Neural cell (in vitro differentiated cells): ENCODE measurements at regions not wholly inside any gene's neighbourhood (a gene's known extent, or its start where the extent isn't known, plus 50 kb on each side); places are given as distances from the start of the nearest gene placed in this dataset.
"Not testable (repeated sequence)": the region's sequence is repeated elsewhere in the genome, so short reads cannot be mapped to it uniquely, and the experiment has no call there.

Experiments used
- H2AFZ ChIP-seq: fragments of 200-600, 300-800 bp; sonication (generic), shearing (Covaris generic); 2 replicates; pipeline ENCODE4 v1.6.0; 2014; ENCODE audit warnings: low read depth, mild to moderate bottlenecking, antibody characterized with exemption, low read length, moderate library complexity
- H3F3A ChIP-seq: fragments of 200-600 bp; shearing (Covaris generic); 2 replicates; pipeline ENCODE4 v1.6.1; 2016; ENCODE audit warnings: mild to moderate bottlenecking, moderate library complexity, mixed read lengths, antibody characterized with exemption, low read length; ENCODE audit not compliant: insufficient read depth, poor library complexity, severe bottlenecking
- H3K27ac ChIP-seq: fragments of 200-600, 300-800 bp; sonication (generic), shearing (Covaris generic); 2 replicates; pipeline ENCODE4 v1.5.1; 2014; ENCODE audit warnings: mild to moderate bottlenecking, low read length, moderate library complexity
- H3K27me3 ChIP-seq: fragments of 300-800, 200-600 bp; sonication (generic), shearing (Covaris generic); 2 replicates; pipeline ENCODE4 v1.6.0; 2014; ENCODE audit warnings: mild to moderate bottlenecking, low read depth, low read length, moderate library complexity; ENCODE audit not compliant: insufficient read depth
- H3K36me3 ChIP-seq: fragments of 300-800, 200-600 bp; sonication (generic), shearing (Covaris generic); 2 replicates; pipeline ENCODE4 v1.5.1; 2014; ENCODE audit warnings: mild to moderate bottlenecking, antibody characterized with exemption, low read length, moderate library complexity; ENCODE audit not compliant: insufficient read depth
- H3K4me2 ChIP-seq: fragments of 300-800, 200-600 bp; sonication (generic), shearing (Covaris generic); 2 replicates; pipeline ENCODE4 v1.6.0; 2014; ENCODE audit warnings: mild to moderate bottlenecking, low read length
- H3K4me3 ChIP-seq: fragments of 300-800, 200-600 bp; sonication (generic), shearing (Covaris generic); 2 replicates; pipeline ENCODE4 v1.5.1; 2014; ENCODE audit warnings: mild to moderate bottlenecking, low read length, moderate library complexity
- H3K79me2 ChIP-seq: fragments of 200-600 bp; shearing (Covaris generic); replicated peaks from 2 replicates; pipeline ENCODE4 v1.6.0; 2014; ENCODE audit warnings: mild to moderate bottlenecking, low read length, moderate library complexity; ENCODE audit not compliant: insufficient read depth
- H3K9ac ChIP-seq: fragments of 300-800, 200-600 bp; sonication (generic), shearing (Covaris generic); 2 replicates; pipeline ENCODE4 v1.6.1; 2016; ENCODE audit warnings: mild to moderate bottlenecking, low read length, mixed read lengths
- H3K9me2 ChIP-seq: fragments of 200-600 bp; shearing (Covaris generic); 2 replicates; pipeline ENCODE4 v1.6.1; 2016; ENCODE audit warnings: mild to moderate bottlenecking, low read length, mixed read lengths; ENCODE audit not compliant: insufficient read depth
- H3K9me3 ChIP-seq: fragments of 200-600, 300-800 bp; sonication (generic), shearing (Covaris generic); 2 replicates; pipeline ENCODE4 v1.6.1; 2016; ENCODE audit warnings: mild to moderate bottlenecking, mixed run types, low read length, moderate library complexity, mixed read lengths
- H4K20me1 ChIP-seq: fragments of 200-600 bp; shearing (Covaris generic); 2 replicates; pipeline ENCODE4 v1.6.1; 2016; ENCODE audit warnings: mild to moderate bottlenecking, mixed run types; ENCODE audit not compliant: insufficient read depth
- CTCF ChIP-seq: fragments of 450-650 bp; IDR thresholded peaks from 2 replicates; pipeline ENCODE4 v1.5.1; 2014; ENCODE audit warnings: antibody characterized with exemption, mild to moderate bottlenecking, moderate library complexity; ENCODE audit not compliant: poor library complexity, severe bottlenecking
- EP300 ChIP-seq: fragments of 450-650 bp; conservative IDR thresholded peaks from 2 replicates; pipeline ENCODE4 v1.6.1; 2014; ENCODE audit warnings: antibody characterized with exemption, mild to moderate bottlenecking, moderate library complexity; ENCODE audit not compliant: poor library complexity, severe bottlenecking
- EZH2 ChIP-seq: fragments of 200-600, 300-800 bp; shearing (Covaris generic), sonication (generic); IDR thresholded peaks from 2 replicates; pipeline ENCODE4 v1.6.1; 2014; ENCODE audit warnings: antibody characterized with exemption, low read length, borderline replicate concordance, mild to moderate bottlenecking; ENCODE audit not compliant: insufficient read depth, poor library complexity, severe bottlenecking
- MXI1 ChIP-seq: fragments of 450-650 bp; conservative IDR thresholded peaks from 2 replicates; pipeline ENCODE4 v1.6.1; 2014; ENCODE audit warnings: antibody characterized with exemption, mild to moderate bottlenecking; ENCODE audit not compliant: poor library complexity, severe bottlenecking
- POLR2AphosphoS5 ChIP-seq: IDR thresholded peaks from 2 replicates; pipeline ENCODE4 v1.6.1; 2012
- RAD21 ChIP-seq: fragments of 450-650 bp; conservative IDR thresholded peaks from 2 replicates; pipeline ENCODE4 v1.6.1; 2014; ENCODE audit warnings: antibody characterized with exemption, mild to moderate bottlenecking, moderate library complexity
- REST ChIP-seq: IDR thresholded peaks from 2 replicates; pipeline ENCODE4 v1.6.1; 2012; ENCODE audit warnings: borderline replicate concordance
- SMC3 ChIP-seq: fragments of 450-650 bp; conservative IDR thresholded peaks from 2 replicates; pipeline ENCODE4 v1.6.1; 2014; ENCODE audit warnings: antibody characterized with exemption, mild to moderate bottlenecking, moderate library complexity; ENCODE audit not compliant: poor library complexity
- TAF1 ChIP-seq: IDR thresholded peaks from 2 replicates; pipeline ENCODE4 v1.6.1; 2012; ENCODE audit warnings: low read depth

GRCh38 chr22:22988785-22989184 lies 81.5 kb upstream of the GNAZ start:
- H3K79me2 ChIP-seq = no peaks in the 10 kb centered on the region
- no peak overlapping the region for H3K4me2 ChIP-seq
- H3K9ac ChIP-seq = no peak overlapping the region
- no peaks in the 10 kb centered on the region for H3K27me3 ChIP-seq
- H3K27ac ChIP-seq = no peak overlapping the region
- TF ChIP-seq SMC3 = no peak
- no peak for TF ChIP-seq REST
- TF ChIP-seq TAF1 = no peak
- TF ChIP-seq MXI1 = no peak
- TF ChIP-seq CTCF = no peak
- no peak for TF ChIP-seq POLR2AphosphoS5
- no peak for TF ChIP-seq RAD21
- TF ChIP-seq EP300 = no peak
- no peak for TF ChIP-seq EZH2
- H3K4me3 ChIP-seq = no peak overlapping the region
- H3F3A ChIP-seq = no peaks in the 10 kb centered on the region
- no peaks in the 10 kb centered on the region for H3K9me3 ChIP-seq
- no peak overlapping the region for H2AFZ ChIP-seq
- H3K36me3 ChIP-seq = no peaks in the 10 kb centered on the region
- H3K9me2 ChIP-seq = no peaks in the 10 kb centered on the region
- no peaks in the 10 kb centered on the region for H4K20me1 ChIP-seq

GRCh38 chr22:22989856-22990255 lies 80.5 kb upstream of the GNAZ start:
- Histone ChIP-seq H3K9me2 (no peaks in the 10 kb centered on the region), H3K4me2 (no peak overlapping the region), H3K9me3 (no peaks in the 10 kb centered on the region), H3F3A (no peaks in the 10 kb centered on the region), H3K4me3 (no peak overlapping the region), H3K36me3 (no peaks in the 10 kb centered on the region), H3K79me2 (no peaks in the 10 kb centered on the region), H2AFZ (no peak overlapping the region), H3K9ac (no peak overlapping the region), H3K27me3 (no peaks in the 10 kb centered on the region), H4K20me1 (no peaks in the 10 kb centered on the region), H3K27ac (no peak overlapping the region)
- TF ChIP-seq CTCF = no peak
- TF ChIP-seq REST = no peak
- TF ChIP-seq RAD21 = no peak
- TF ChIP-seq EP300 = no peak
- TF ChIP-seq MXI1 = no peak
- no peak for TF ChIP-seq TAF1
- TF ChIP-seq POLR2AphosphoS5 = no peak
- TF ChIP-seq SMC3 = no peak
- no peak for TF ChIP-seq EZH2

GRCh38 chr22:22990711-22991505 lies 79.4 kb upstream of the GNAZ start:
- not testable (repeated sequence) for H3K4me3 ChIP-seq, H2AFZ ChIP-seq, H3K4me2 ChIP-seq, H3F3A ChIP-seq, H3K9ac ChIP-seq, H3K9me2 ChIP-seq, H3K79me2 ChIP-seq, H3K27ac ChIP-seq, H4K20me1 ChIP-seq, H3K27me3 ChIP-seq, H3K9me3 ChIP-seq, H3K36me3 ChIP-seq
